Thyroid gland (tissue), 4 donors: ENCODE measurements at regions not wholly inside any gene's neighbourhood (a gene's known extent, or its start where the extent isn't known, plus 50 kb on each side); places are given as distances from the start of the nearest gene placed in this dataset.

Source experiments
- DNase-seq, 2 donors: peaks; one replicate each; pipeline ENCODE4 v3.0.0-alpha.2; 2019
- H3K27ac ChIP-seq, 3 donors: fragments of 200-600 bp; sonication (generic); 1 replicate in 2 of 3; 2 replicates in 1 of 3; pipeline ENCODE4 v1.5.1; 2016 to 2019; ENCODE audit warnings: mild to moderate bottlenecking in 1 of 3, moderate library complexity in 1 of 3
- H3K27me3 ChIP-seq: fragments of 200-600 bp; sonication (generic); one replicate; pipeline ENCODE4 v1.5.1; 2019
- H3K36me3 ChIP-seq, 2 donors: fragments of 200-600 bp; sonication (generic); one replicate each; pipeline ENCODE4 v1.5.1; 2016 to 2019
- H3K4me1 ChIP-seq, 2 donors: fragments of 200-600 bp; sonication (generic); one replicate each; pipeline ENCODE4 v1.5.1; 2017 to 2019
- H3K4me3 ChIP-seq, 3 donors: fragments of 200-600 bp; sonication (generic); replicated peaks in 1 of 3; 1 replicate in 2 of 3; 2 replicates in 1 of 3; pipeline ENCODE4 v1.5.1; 2016; ENCODE audit warnings: mild to moderate bottlenecking in 1 of 3
- H3K9me3 ChIP-seq: fragments of 200-600 bp; sonication (generic); one replicate; pipeline ENCODE4 v1.5.1; 2017
- POLR2A ChIP-seq, 2 donors: fragments of 450-650 bp; IDR thresholded peaks; one replicate each; pipeline ENCODE4 v1.6.1; 2017; ENCODE audit warnings: antibody characterized with exemption in 2 of 2, mild to moderate bottlenecking in 2 of 2, moderate library complexity in 1 of 2
- WGBS, 2 donors: methylation state at CpG; one replicate each; pipeline ENCODE4 v1.1.5; 2017; 5-methylcytosine and 5-hydroxymethylcytosine counted together
- intact Hi-C: fragments of 100-400 bp; cut with DNase I; formaldehyde crosslinking; loops from one replicate; pipeline ENCODE4 v1.15.1; 2023
- TF ChIP-seq, protein P1 (sequence below), 6 experiments: fragments of 200-600 bp in 3 of 6; fragments of 450-650 bp in 3 of 6; sonication (generic) in 3 of 6; IDR thresholded peaks; one replicate each; pipeline ENCODE4 v1.5.1; 2016 to 2019; ENCODE audit warnings: antibody characterized with exemption in 6 of 6, mild to moderate bottlenecking in 2 of 6, inconsistent platforms in 1 of 6, moderate library complexity in 1 of 6

DNA sequence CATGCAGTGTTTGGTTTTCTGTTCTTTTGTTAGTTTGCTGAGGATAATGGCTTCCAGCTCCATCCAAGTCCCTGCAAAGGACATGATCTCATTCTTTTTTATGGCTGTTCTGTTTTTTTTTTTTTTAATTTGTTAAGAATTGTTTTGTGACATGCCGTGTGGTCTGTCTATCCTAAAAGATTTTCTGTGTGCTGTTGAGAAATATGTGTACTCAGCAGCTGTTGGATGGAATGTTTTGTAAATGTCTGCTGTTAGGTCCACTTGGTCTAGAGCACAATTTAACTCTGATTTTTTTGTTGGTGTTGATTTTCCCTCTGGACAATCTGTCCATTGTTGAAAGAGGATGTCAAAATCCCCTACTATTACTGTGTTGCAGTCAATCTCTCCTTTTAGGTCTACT lies 80.4 kb upstream of the WDR75 start:
- H3K4me3 ChIP-seq: no peak overlapping the region
- no peak overlapping the region for H3K27ac ChIP-seq
- DNase-seq: no peak
- no peaks in the 10 kb centered on the region for H3K36me3 ChIP-seq
- TF ChIP-seq POLR2A (IDR thresholded peaks at IDR 0.05): no peak
- TF ChIP-seq, protein P1, sequence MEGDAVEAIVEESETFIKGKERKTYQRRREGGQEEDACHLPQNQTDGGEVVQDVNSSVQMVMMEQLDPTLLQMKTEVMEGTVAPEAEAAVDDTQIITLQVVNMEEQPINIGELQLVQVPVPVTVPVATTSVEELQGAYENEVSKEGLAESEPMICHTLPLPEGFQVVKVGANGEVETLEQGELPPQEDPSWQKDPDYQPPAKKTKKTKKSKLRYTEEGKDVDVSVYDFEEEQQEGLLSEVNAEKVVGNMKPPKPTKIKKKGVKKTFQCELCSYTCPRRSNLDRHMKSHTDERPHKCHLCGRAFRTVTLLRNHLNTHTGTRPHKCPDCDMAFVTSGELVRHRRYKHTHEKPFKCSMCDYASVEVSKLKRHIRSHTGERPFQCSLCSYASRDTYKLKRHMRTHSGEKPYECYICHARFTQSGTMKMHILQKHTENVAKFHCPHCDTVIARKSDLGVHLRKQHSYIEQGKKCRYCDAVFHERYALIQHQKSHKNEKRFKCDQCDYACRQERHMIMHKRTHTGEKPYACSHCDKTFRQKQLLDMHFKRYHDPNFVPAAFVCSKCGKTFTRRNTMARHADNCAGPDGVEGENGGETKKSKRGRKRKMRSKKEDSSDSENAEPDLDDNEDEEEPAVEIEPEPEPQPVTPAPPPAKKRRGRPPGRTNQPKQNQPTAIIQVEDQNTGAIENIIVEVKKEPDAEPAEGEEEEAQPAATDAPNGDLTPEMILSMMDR (IDR thresholded peaks at IDR 0.05): no peak
- 94 to 100% methylated on average over 1 of the region's 1 CpG for WGBS, 2 donors
- H3K9me3 ChIP-seq: no peaks in the 10 kb centered on the region
- H3K4me1 ChIP-seq: no peaks in the 10 kb centered on the region
- intact Hi-C loops: no loop called here
- H3K27me3 ChIP-seq: no peaks in the 10 kb centered on the region

DNA sequence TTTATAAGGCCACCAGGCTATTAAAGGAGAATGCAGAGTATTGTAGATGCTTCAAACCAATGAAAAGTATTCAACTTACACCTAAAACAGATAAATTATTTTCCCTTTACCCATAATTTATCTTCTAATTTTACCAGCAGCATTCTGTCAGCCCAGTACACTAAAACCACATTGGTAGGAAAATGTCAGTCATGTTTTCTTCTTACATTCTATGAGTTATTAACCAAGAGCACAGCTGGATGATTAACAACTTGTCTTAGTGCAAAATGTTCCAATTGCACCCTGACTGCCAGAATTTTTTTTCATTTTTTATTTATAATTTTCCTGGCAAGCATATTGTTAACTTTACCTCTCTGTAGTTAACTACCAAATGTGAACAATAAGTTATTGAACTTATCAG lies 79.0 kb upstream of the WDR75 start:
- Histone ChIP-seq H3K4me1 (no peaks in the 10 kb centered on the region), H3K27ac (no peak overlapping the region), H3K36me3 (no peaks in the 10 kb centered on the region), H3K27me3 (no peaks in the 10 kb centered on the region), H3K9me3 (no peaks in the 10 kb centered on the region), H3K4me3 (no peak overlapping the region)
- intact Hi-C loops: no loop called here
- DNase-seq: no peak
- TF ChIP-seq, protein P1 (IDR thresholded peaks at IDR 0.05): no peak
- no peak for TF ChIP-seq POLR2A (IDR thresholded peaks at IDR 0.05)

DNA sequence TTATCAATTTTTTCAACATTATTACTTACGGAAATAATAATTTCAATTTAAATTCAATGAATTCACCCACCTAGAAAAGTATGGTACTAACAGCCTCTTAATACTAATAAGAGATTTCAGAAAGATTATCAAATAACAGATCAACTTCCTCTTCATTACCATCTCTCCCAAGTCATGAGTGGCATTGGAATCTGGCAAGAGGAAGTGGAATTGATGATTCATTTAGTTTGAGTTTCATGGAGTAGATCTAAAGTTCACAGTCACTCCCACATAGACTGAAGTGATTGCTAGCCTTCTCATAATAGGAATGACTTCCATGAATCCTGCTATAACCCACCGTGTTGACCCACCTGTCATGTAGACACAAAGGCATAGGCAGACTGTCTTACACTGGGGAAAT lies 77.7 kb upstream of the WDR75 start:
- Histone ChIP-seq H3K27ac (no peak overlapping the region), H3K36me3 (no peaks in the 10 kb centered on the region), H3K27me3 (no peaks in the 10 kb centered on the region), H3K4me3 (no peak overlapping the region), H3K4me1 (no peaks in the 10 kb centered on the region), H3K9me3 (no peaks in the 10 kb centered on the region)
- intact Hi-C loops: no loop called here
- 94 to 96% methylated on average over 2 of the region's 2 CpGs for WGBS, 2 donors
- no peak for DNase-seq
- TF ChIP-seq POLR2A (IDR thresholded peaks at IDR 0.05): no peak
- TF ChIP-seq, protein P1 (IDR thresholded peaks at IDR 0.05): no peak

DNA sequence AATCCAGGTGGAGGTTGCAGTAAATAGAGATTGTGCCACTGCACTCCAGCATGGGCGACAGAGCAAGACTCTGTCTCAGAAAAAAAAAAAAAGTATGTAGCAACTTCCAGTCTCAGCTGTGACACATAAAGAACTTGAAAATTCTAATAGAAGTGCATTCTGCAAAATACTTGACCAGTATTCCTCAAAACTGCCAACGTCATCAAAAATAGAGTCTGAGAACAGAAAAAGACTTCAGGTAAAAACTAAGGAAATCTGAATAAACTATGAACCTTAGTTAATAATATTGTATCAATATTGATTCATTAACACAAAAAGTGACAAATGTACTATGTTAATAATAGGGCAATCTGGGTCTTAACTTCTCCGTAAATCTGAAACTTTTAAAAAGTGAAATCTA lies 76.7 kb upstream of the WDR75 start:
- WGBS, 2 donors: 89 to 96% methylated on average over 3 of the region's 3 CpGs
- DNase-seq: no peak
- Histone ChIP-seq H3K4me3 (no peak overlapping the region), H3K9me3 (no peaks in the 10 kb centered on the region), H3K27me3 (no peaks in the 10 kb centered on the region), H3K27ac (no peak overlapping the region), H3K36me3 (no peaks in the 10 kb centered on the region), H3K4me1 (no peaks in the 10 kb centered on the region)
- intact Hi-C loops: no loop called here
- TF ChIP-seq, protein P1 (IDR thresholded peaks at IDR 0.05): no peak
- TF ChIP-seq POLR2A (IDR thresholded peaks at IDR 0.05): no peak

DNA sequence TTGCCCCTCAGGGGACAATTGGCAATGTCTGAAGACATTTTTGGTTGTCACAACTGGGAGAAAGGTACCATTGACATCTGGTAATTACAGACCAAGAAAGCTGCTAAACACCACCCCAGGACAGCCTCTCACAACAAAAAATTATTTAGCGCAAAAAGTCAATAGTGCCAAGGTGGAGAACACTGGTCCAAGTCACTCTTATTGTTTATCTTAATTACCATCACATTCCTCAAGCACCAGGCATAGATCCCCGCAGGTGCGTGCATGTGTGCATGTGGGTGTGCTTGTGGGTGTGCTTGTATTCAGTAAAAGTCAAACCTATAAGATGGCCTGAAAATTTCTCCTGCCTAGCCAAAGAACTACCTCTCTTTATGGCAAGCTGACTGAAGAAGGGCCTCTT lies 74.9 kb upstream of the WDR75 start:
- no peaks in the 10 kb centered on the region for H3K27me3 ChIP-seq
- no peak for DNase-seq
- H3K27ac ChIP-seq: no peak overlapping the region
- intact Hi-C loops: no loop called here
- no peak overlapping the region for H3K4me3 ChIP-seq
- H3K36me3 ChIP-seq: no peaks in the 10 kb centered on the region
- TF ChIP-seq, protein P1 (IDR thresholded peaks at IDR 0.05): no peak
- TF ChIP-seq POLR2A (IDR thresholded peaks at IDR 0.05): no peak
- no peaks in the 10 kb centered on the region for H3K9me3 ChIP-seq
- no peaks in the 10 kb centered on the region for H3K4me1 ChIP-seq
- 96 to 97% methylated on average over 3 of the region's 3 CpGs for WGBS, 2 donors
